H1 (cell line): ENCODE measurements at regions not wholly inside any gene's neighbourhood (a gene's known extent, or its start where the extent isn't known, plus 50 kb on each side); places are given as distances from the start of the nearest gene placed in this dataset.

Source experiments
- ASH2L ChIP-seq: fragments of 200-600, 300-600 bp; sonication (generic); IDR thresholded peaks from one replicate; pipeline ENCODE4 v1.7.1; 2017; ENCODE audit warnings: low read length
- CBX5 ChIP-seq: fragments of 300-800, 300-1000 bp; sonication (generic); IDR thresholded peaks from 2 replicates; pipeline ENCODE4 v1.7.1; 2016; ENCODE audit warnings: antibody characterized with exemption, low read length, low read depth
- CHD7 ChIP-seq: fragments of 300-600 bp; sonication (generic); IDR thresholded peaks from 2 replicates; pipeline ENCODE4 v1.7.1; 2012; ENCODE audit warnings: low read length, moderate library complexity, mild to moderate bottlenecking, inconsistent platforms; ENCODE audit not compliant: insufficient replicate concordance
- CREB1 ChIP-seq: IDR thresholded peaks from 2 replicates; pipeline ENCODE4 v1.6.1; 2012; ENCODE audit warnings: inconsistent platforms
- EZH2 ChIP-seq: fragments of 200-600 bp; sonication (generic); IDR thresholded peaks from 2 replicates; pipeline ENCODE4 v1.7.1; 2012; ENCODE audit warnings: low read depth, mild to moderate bottlenecking, moderate library complexity, low read length, inconsistent platforms; ENCODE audit not compliant: severe bottlenecking
- POLR2AphosphoS5 ChIP-seq: IDR thresholded peaks from 2 replicates; pipeline ENCODE4 v1.6.1; 2011; ENCODE audit warnings: low read depth, low read length
- RBBP5 ChIP-seq: IDR thresholded peaks from 2 replicates; pipeline ENCODE4 v1.7.1; 2012; ENCODE audit warnings: low read depth, mild to moderate bottlenecking, inconsistent platforms, low read length, moderate library complexity, borderline replicate concordance
- SIX5 ChIP-seq: IDR thresholded peaks from 2 replicates; pipeline ENCODE4 v1.6.1; 2011; ENCODE audit warnings: mild to moderate bottlenecking, low read depth, low read length
- SRF ChIP-seq: IDR thresholded peaks from 2 replicates; pipeline ENCODE4 v1.6.1; 2011; ENCODE audit warnings: mild to moderate bottlenecking, low read depth, low read length, moderate library complexity
- TF ChIP-seq, protein P1 (sequence below), 3 experiments: IDR thresholded peaks; 1 replicate in 2 of 3; 2 replicates in 1 of 3; pipeline versions ENCODE4 v1.5.1 to v1.6.1; 2011; ENCODE audit warnings: low read length in 3 of 3, mild to moderate bottlenecking in 3 of 3, inconsistent platforms in 2 of 3, low read depth in 1 of 3, moderate library complexity in 1 of 3; ENCODE audit not compliant: insufficient read depth in 1 of 3; ENCODE audit errors: control extremely low read depth in 1 of 3

- no peak for TF ChIP-seq CHD7
- TF ChIP-seq SRF = no peak
- no peak for TF ChIP-seq RBBP5
- TF ChIP-seq SIX5 = no peak
- TF ChIP-seq EZH2 = no peak
- TF ChIP-seq CBX5 = no peak
- TF ChIP-seq, protein P1, sequence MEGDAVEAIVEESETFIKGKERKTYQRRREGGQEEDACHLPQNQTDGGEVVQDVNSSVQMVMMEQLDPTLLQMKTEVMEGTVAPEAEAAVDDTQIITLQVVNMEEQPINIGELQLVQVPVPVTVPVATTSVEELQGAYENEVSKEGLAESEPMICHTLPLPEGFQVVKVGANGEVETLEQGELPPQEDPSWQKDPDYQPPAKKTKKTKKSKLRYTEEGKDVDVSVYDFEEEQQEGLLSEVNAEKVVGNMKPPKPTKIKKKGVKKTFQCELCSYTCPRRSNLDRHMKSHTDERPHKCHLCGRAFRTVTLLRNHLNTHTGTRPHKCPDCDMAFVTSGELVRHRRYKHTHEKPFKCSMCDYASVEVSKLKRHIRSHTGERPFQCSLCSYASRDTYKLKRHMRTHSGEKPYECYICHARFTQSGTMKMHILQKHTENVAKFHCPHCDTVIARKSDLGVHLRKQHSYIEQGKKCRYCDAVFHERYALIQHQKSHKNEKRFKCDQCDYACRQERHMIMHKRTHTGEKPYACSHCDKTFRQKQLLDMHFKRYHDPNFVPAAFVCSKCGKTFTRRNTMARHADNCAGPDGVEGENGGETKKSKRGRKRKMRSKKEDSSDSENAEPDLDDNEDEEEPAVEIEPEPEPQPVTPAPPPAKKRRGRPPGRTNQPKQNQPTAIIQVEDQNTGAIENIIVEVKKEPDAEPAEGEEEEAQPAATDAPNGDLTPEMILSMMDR (IDR thresholded peaks at IDR 0.05; ENCODE audit: control extremely low read depth in 1 of 3, insufficient read depth in 1 of 3, low read depth in 1 of 3, low read length in 3 of 3) = no peak
- TF ChIP-seq CREB1 = no peak
- no peak for TF ChIP-seq ASH2L
- TF ChIP-seq POLR2AphosphoS5 = no peak
Observed at GRCh38 chr12:75633789-75634188, 122.4 kb upstream of the KRR1 start (continued).
